ENCODE measurements at regions not wholly inside any gene's neighbourhood (a gene's known extent, or its start where the extent isn't known, plus 50 kb on each side); places are given as distances from the start of the nearest gene placed in this dataset.

GRCh38 chr5:99948850-99949249 lies 586.3 kb upstream of the FAM174A start:
- ChIA-PET POLR2A (ENCODE audit: partially characterized antibody) (no interaction called here), CTCF (ENCODE audit: partially characterized antibody) (no interaction called here)
- Histone ChIP-seq H2AFZ (ENCODE audit: low read length) (no peak overlapping the region), H3K4ac (replicated peaks; ENCODE audit: insufficient read length, low read depth, low read length) (no peak overlapping the region), H2AK5ac (ENCODE audit: low read depth, low read length) (no peak overlapping the region), H2BK120ac (replicated peaks; ENCODE audit: low read depth, low read length) (no peak overlapping the region), H3K79me1 (ENCODE audit: low read depth, low read length) (no peaks in the 10 kb centered on the region), H3K23ac (ENCODE audit: insufficient read length) (no peak overlapping the region), H4K5ac (ENCODE audit: insufficient read length, low read depth, low read length) (no peak overlapping the region), H3K9ac (replicated peaks in 1 of 4; ENCODE audit: extremely low read depth in 1 of 4, low read depth in 3 of 4, low read length in 3 of 4) (no peak overlapping the region), H3K27ac (ENCODE audit: low read depth, low read length) (no peak overlapping the region), H3K27me3 (replicated peaks in 1 of 4; ENCODE audit: control insufficient read depth in 3 of 4, extremely low read depth in 1 of 4, insufficient read depth in 3 of 4, low read length in 3 of 4) (no peaks in the 10 kb centered on the region), H3K4me2 (ENCODE audit: insufficient read depth in 1 of 2, low read depth in 2 of 2, low read length in 2 of 2) (no peak overlapping the region), H3K79me2 (ENCODE audit: control insufficient read depth in 1 of 2, insufficient read depth in 2 of 2, low read length in 2 of 2) (no peaks in the 10 kb centered on the region), H2BK15ac (ENCODE audit: low read length) (no peak overlapping the region), H3K56ac (replicated peaks; ENCODE audit: insufficient read length, low read depth, low read length) (no peak overlapping the region), H3K36me3 (ENCODE audit: control insufficient read depth in 2 of 4, insufficient read depth in 4 of 4, low read length in 3 of 4) (no peaks in the 10 kb centered on the region), H2BK12ac (ENCODE audit: low read depth, low read length) (no peak overlapping the region), H3K18ac (ENCODE audit: extremely low read depth, low read length) (no peak overlapping the region), H3K9me3 (ENCODE audit: insufficient read depth in 2 of 2, low read depth in 1 of 2, low read length in 1 of 2) (no peaks in the 10 kb centered on the region), H3K23me2 (ENCODE audit: low read depth, low read length) (no peaks in the 10 kb centered on the region), H4K8ac (ENCODE audit: extremely low read depth, insufficient read depth, low read length) (no peak overlapping the region), H3K4me1 (replicated peaks in 1 of 4; ENCODE audit: control insufficient read depth in 3 of 4, insufficient read depth in 4 of 4, low read length in 3 of 4) (no peaks in the 10 kb centered on the region), H2BK20ac (ENCODE audit: low read length) (no peak overlapping the region), H4K20me1 (replicated peaks in 1 of 2; ENCODE audit: control insufficient read depth in 1 of 2, insufficient read depth in 2 of 2, low read length in 2 of 2) (no peaks in the 10 kb centered on the region), H2BK5ac (ENCODE audit: low read depth, low read length) (no peak overlapping the region), H3K4me3 (ENCODE audit: extremely low read depth in 1 of 4, insufficient read depth in 2 of 4, low read depth in 3 of 4, low read length in 4 of 4) (no peak overlapping the region), H3K14ac (ENCODE audit: insufficient read length) (no peak overlapping the region), H4K91ac (replicated peaks; ENCODE audit: insufficient read length, low read length) (no peak overlapping the region)
- FAIRE-seq (no peak), DNase-seq (ENCODE audit: low read depth in 1 of 2, low spot score in 2 of 2) (no peak)
- 96% methylated on average over 2 of the region's 2 CpGs; no CpG with 5 or more reads in 1 of the 2 experiments for WGBS, 2 experiments (ENCODE audit: extremely low coverage in 1 of 2, insufficient coverage in 1 of 2, insufficient read length in 1 of 2, insufficient replicate concordance in 2 of 2, low coverage in 1 of 2, low lambda C conversion rate in 2 of 2, missing lambda C conversion rate in 1 of 2)
- TF ChIP-seq BCL11A (IDR thresholded peaks at IDR 0.05; ENCODE audit: low read depth in 2 of 2, low read length in 2 of 2) (no peak), CTBP2 (IDR thresholded peaks at IDR 0.05; ENCODE audit: borderline replicate concordance, insufficient read depth, insufficient read length, low read length) (no peak), BACH1 (IDR thresholded peaks at IDR 0.05; ENCODE audit: low read length) (no peak), RBBP5 (IDR thresholded peaks at IDR 0.05; ENCODE audit: borderline replicate concordance, low read depth, low read length) (no peak), SIX5 (IDR thresholded peaks at IDR 0.05; ENCODE audit: low read depth, low read length) (no peak), SIN3A (conservative IDR thresholded peaks at IDR 0.05 in 1 of 2, IDR thresholded peaks at IDR 0.05 in 1 of 2; ENCODE audit: low read depth in 1 of 2, low read length in 2 of 2) (no peak), BRCA1 (IDR thresholded peaks at IDR 0.05; ENCODE audit: low read depth, low read length) (no peak), HDAC2 (IDR thresholded peaks at IDR 0.05; ENCODE audit: borderline replicate concordance in 1 of 2, low read depth in 2 of 2, low read length in 2 of 2) (no peak), KDM1A (IDR thresholded peaks at IDR 0.05; ENCODE audit: borderline replicate concordance, low read length) (no peak), EP300 (IDR thresholded peaks at IDR 0.05; ENCODE audit: borderline replicate concordance in 1 of 2, low read depth in 2 of 2, low read length in 2 of 2) (no peak), YY1 (IDR thresholded peaks at IDR 0.05; ENCODE audit: low read depth, low read length) (no peak), ZNF274 (IDR thresholded peaks at IDR 0.05; ENCODE audit: borderline replicate concordance, extremely low read depth, low read length) (no peak)
- TF ChIP-seq, protein P1, sequence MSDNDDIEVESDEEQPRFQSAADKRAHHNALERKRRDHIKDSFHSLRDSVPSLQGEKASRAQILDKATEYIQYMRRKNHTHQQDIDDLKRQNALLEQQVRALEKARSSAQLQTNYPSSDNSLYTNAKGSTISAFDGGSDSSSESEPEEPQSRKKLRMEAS (IDR thresholded peaks at IDR 0.05) = no peak

Measured in H1 (cell line).